Liver (tissue), 8 donors: ENCODE measurements at regions not wholly inside any gene's neighbourhood (a gene's known extent, or its start where the extent isn't known, plus 50 kb on each side); places are given as distances from the start of the nearest gene placed in this dataset.

Source experiments
- DNase-seq: peaks from one replicate; pipeline ENCODE4 v3.0.0-alpha.2; 2017; ENCODE audit warnings: low spot score
- H3K27ac ChIP-seq, 2 donors: one replicate each; pipeline ENCODE4 v1.7.0; 2013; ENCODE audit warnings: inconsistent platforms in 2 of 2, low read length in 2 of 2, control low read depth in 1 of 2, low read depth in 1 of 2, mild to moderate bottlenecking in 1 of 2
- H3K27me3 ChIP-seq, 4 donors: one replicate each; pipeline versions ENCODE4 v1.6.1 to v1.7.0; 2013; ENCODE audit warnings: low read length in 3 of 4, inconsistent platforms in 1 of 4, mild to moderate bottlenecking in 1 of 4, moderate library complexity in 1 of 4; ENCODE audit not compliant: control insufficient read depth in 4 of 4, insufficient read depth in 4 of 4
- H3K36me3 ChIP-seq, 4 donors: one replicate each; pipeline versions ENCODE4 v1.6.1 to v1.7.0; 2013; ENCODE audit warnings: low read length in 3 of 4, mild to moderate bottlenecking in 3 of 4, low read depth in 1 of 4, moderate library complexity in 1 of 4; ENCODE audit not compliant: control insufficient read depth in 4 of 4, insufficient read depth in 3 of 4
- H3K4me1 ChIP-seq, 4 donors: one replicate each; pipeline versions ENCODE4 v1.6.1 to v1.7.0; 2013; ENCODE audit warnings: low read length in 3 of 4, mild to moderate bottlenecking in 3 of 4, moderate library complexity in 1 of 4; ENCODE audit not compliant: control insufficient read depth in 4 of 4, insufficient read depth in 4 of 4
- H3K4me3 ChIP-seq, 3 donors: one replicate each; pipeline versions ENCODE4 v1.6.1 to v1.7.0; 2013; ENCODE audit warnings: low read length in 3 of 3, control low read depth in 1 of 3, low read depth in 1 of 3, mild to moderate bottlenecking in 1 of 3
- H3K9ac ChIP-seq, 2 donors: one replicate each; pipeline ENCODE4 v1.7.0; 2013; ENCODE audit warnings: low read length in 2 of 2, mild to moderate bottlenecking in 2 of 2, moderate library complexity in 2 of 2, control low read depth in 1 of 2, low read depth in 1 of 2
- H3K9me3 ChIP-seq, 4 donors: one replicate each; pipeline versions ENCODE4 v1.6.1 to v1.7.0; 2013; ENCODE audit warnings: low read length in 3 of 4; ENCODE audit not compliant: control insufficient read depth in 4 of 4
- FOXA1 ChIP-seq: IDR thresholded peaks from 2 replicates; pipeline ENCODE4 v1.6.1; 2016; ENCODE audit warnings: antibody characterized with exemption
- HNF4A ChIP-seq, 2 donors: conservative IDR thresholded peaks; 2 replicates each; pipeline ENCODE4 v1.6.1; 2016; ENCODE audit warnings: antibody characterized with exemption in 2 of 2, mild to moderate bottlenecking in 2 of 2
- HNF4G ChIP-seq: IDR thresholded peaks from 2 replicates; pipeline ENCODE4 v1.6.1; 2016; ENCODE audit warnings: antibody characterized with exemption
- JUND ChIP-seq, 2 donors: IDR thresholded peaks; 2 replicates each; pipeline ENCODE4 v1.6.1; 2016; ENCODE audit warnings: antibody characterized with exemption in 2 of 2
- MAX ChIP-seq: IDR thresholded peaks from 2 replicates; pipeline ENCODE4 v1.6.1; 2016; ENCODE audit warnings: antibody characterized with exemption
- NR2F2 ChIP-seq: IDR thresholded peaks from 2 replicates; pipeline ENCODE4 v1.6.1; 2016; ENCODE audit warnings: antibody characterized with exemption
- RAD21 ChIP-seq, 2 donors: IDR thresholded peaks; 2 replicates each; pipeline ENCODE4 v1.6.1; 2016; ENCODE audit warnings: antibody characterized with exemption in 2 of 2, mild to moderate bottlenecking in 2 of 2
- RXRA ChIP-seq, 2 donors: IDR thresholded peaks; 2 replicates each; pipeline ENCODE4 v1.6.1; 2017 to 2018; ENCODE audit warnings: antibody characterized with exemption in 2 of 2, mild to moderate bottlenecking in 1 of 2
- TAF1 ChIP-seq: conservative IDR thresholded peaks from 2 replicates; pipeline ENCODE4 v1.6.1; 2016; ENCODE audit warnings: antibody characterized with exemption, mild to moderate bottlenecking
- WGBS: extraction: QIAGEN DNeasy Blood & Tissue Kit; methylation state at CpG from one replicate; pipeline ENCODE4 v1.1.7; 2013; 5-methylcytosine and 5-hydroxymethylcytosine counted together
- TF ChIP-seq, protein P1 (sequence below): IDR thresholded peaks from 2 replicates; pipeline ENCODE4 v1.6.1; 2016; ENCODE audit warnings: antibody characterized with exemption, mild to moderate bottlenecking
- TF ChIP-seq, protein P2 (sequence below): IDR thresholded peaks from 2 replicates; pipeline ENCODE4 v1.6.1; 2016; ENCODE audit warnings: antibody characterized with exemption
- TF ChIP-seq, protein P3 (sequence below): fragments of 150-350 bp; IDR thresholded peaks from 2 replicates; pipeline ENCODE4 v1.5.1; 2017; ENCODE audit warnings: improper control_type of control experiment, low read depth, low read length; ENCODE audit not compliant: missing input control
- donor health status: healthy.
- donor health status: healthy.
- donor health status: healthy.
- donor health status: healthy.
- donor health status: healthy.

GRCh38 chr4:56209767-56210166 lies 177.5 kb downstream of the AASDH start:
- TF ChIP-seq HNF4A (conservative IDR thresholded peaks at IDR 0.05) = no peak
- no peak for TF ChIP-seq JUND (IDR thresholded peaks at IDR 0.05)
- TF ChIP-seq RXRA (IDR thresholded peaks at IDR 0.05) = peak; percentile 31 to 46
- TF ChIP-seq, protein P1, sequence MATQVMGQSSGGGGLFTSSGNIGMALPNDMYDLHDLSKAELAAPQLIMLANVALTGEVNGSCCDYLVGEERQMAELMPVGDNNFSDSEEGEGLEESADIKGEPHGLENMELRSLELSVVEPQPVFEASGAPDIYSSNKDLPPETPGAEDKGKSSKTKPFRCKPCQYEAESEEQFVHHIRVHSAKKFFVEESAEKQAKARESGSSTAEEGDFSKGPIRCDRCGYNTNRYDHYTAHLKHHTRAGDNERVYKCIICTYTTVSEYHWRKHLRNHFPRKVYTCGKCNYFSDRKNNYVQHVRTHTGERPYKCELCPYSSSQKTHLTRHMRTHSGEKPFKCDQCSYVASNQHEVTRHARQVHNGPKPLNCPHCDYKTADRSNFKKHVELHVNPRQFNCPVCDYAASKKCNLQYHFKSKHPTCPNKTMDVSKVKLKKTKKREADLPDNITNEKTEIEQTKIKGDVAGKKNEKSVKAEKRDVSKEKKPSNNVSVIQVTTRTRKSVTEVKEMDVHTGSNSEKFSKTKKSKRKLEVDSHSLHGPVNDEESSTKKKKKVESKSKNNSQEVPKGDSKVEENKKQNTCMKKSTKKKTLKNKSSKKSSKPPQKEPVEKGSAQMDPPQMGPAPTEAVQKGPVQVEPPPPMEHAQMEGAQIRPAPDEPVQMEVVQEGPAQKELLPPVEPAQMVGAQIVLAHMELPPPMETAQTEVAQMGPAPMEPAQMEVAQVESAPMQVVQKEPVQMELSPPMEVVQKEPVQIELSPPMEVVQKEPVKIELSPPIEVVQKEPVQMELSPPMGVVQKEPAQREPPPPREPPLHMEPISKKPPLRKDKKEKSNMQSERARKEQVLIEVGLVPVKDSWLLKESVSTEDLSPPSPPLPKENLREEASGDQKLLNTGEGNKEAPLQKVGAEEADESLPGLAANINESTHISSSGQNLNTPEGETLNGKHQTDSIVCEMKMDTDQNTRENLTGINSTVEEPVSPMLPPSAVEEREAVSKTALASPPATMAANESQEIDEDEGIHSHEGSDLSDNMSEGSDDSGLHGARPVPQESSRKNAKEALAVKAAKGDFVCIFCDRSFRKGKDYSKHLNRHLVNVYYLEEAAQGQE = no peak
- no peak for TF ChIP-seq FOXA1
- peak; percentile 32 for TF ChIP-seq NR2F2
- TF ChIP-seq RAD21 (IDR thresholded peaks at IDR 0.05) = no peak
- no peak for TF ChIP-seq MAX
- H3K36me3 ChIP-seq = no peaks in the 10 kb centered on the region
- H3K9me3 ChIP-seq = peaks cover 5 to 7% (median 6%) of the 10 kb centered on the region in 4 donors
- peaks cover 0 to 11% (median 6%) of the 10 kb centered on the region in 4 donors for H3K4me1 ChIP-seq
- H3K27ac ChIP-seq = no peak overlapping the region
- no peak for DNase-seq
- H3K27me3 ChIP-seq = no peaks in the 10 kb centered on the region
- H3K9ac ChIP-seq = no peak overlapping the region
- H3K4me3 ChIP-seq = no peak overlapping the region
- WGBS = 60% methylated on average over 3 of the region's 3 CpGs

GRCh38 chr4:56208103-56208502 lies 179.2 kb downstream of the AASDH start:
- Histone ChIP-seq H3K36me3 (no peaks in the 10 kb centered on the region), H3K27me3 (no peaks in the 10 kb centered on the region), H3K9me3 (peaks cover 5 to 7% (median 6%) of the 10 kb centered on the region in 4 donors), H3K27ac (no peak overlapping the region), H3K4me3 (no peak overlapping the region), H3K9ac (no peak overlapping the region), H3K4me1 (peaks cover 0 to 5% (median 3%) of the 10 kb centered on the region in 4 donors)
- no peak for DNase-seq
- TF ChIP-seq TAF1 (no peak), HNF4G (no peak), MAX (no peak), FOXA1 (no peak), RAD21 (IDR thresholded peaks at IDR 0.05) (no peak), JUND (IDR thresholded peaks at IDR 0.05) (no peak), RXRA (IDR thresholded peaks at IDR 0.05) (no peak)
- TF ChIP-seq, protein P2, sequence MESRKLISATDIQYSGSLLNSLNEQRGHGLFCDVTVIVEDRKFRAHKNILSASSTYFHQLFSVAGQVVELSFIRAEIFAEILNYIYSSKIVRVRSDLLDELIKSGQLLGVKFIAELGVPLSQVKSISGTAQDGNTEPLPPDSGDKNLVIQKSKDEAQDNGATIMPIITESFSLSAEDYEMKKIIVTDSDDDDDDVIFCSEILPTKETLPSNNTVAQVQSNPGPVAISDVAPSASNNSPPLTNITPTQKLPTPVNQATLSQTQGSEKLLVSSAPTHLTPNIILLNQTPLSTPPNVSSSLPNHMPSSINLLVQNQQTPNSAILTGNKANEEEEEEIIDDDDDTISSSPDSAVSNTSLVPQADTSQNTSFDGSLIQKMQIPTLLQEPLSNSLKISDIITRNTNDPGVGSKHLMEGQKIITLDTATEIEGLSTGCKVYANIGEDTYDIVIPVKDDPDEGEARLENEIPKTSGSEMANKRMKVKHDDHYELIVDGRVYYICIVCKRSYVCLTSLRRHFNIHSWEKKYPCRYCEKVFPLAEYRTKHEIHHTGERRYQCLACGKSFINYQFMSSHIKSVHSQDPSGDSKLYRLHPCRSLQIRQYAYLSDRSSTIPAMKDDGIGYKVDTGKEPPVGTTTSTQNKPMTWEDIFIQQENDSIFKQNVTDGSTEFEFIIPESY = no peak
- TF ChIP-seq, protein P1 = no peak
- TF ChIP-seq, protein P3, sequence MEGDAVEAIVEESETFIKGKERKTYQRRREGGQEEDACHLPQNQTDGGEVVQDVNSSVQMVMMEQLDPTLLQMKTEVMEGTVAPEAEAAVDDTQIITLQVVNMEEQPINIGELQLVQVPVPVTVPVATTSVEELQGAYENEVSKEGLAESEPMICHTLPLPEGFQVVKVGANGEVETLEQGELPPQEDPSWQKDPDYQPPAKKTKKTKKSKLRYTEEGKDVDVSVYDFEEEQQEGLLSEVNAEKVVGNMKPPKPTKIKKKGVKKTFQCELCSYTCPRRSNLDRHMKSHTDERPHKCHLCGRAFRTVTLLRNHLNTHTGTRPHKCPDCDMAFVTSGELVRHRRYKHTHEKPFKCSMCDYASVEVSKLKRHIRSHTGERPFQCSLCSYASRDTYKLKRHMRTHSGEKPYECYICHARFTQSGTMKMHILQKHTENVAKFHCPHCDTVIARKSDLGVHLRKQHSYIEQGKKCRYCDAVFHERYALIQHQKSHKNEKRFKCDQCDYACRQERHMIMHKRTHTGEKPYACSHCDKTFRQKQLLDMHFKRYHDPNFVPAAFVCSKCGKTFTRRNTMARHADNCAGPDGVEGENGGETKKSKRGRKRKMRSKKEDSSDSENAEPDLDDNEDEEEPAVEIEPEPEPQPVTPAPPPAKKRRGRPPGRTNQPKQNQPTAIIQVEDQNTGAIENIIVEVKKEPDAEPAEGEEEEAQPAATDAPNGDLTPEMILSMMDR = no peak
- WGBS = 4% methylated on average over 1 of the region's 1 CpG
